SK-N-SH treated with all-trans-retinoic acid at 6 μM for 48 hours (cell line): ENCODE measurements at regions not wholly inside any gene's neighbourhood (a gene's known extent, or its start where the extent isn't known, plus 50 kb on each side); places are given as distances from the start of the nearest gene placed in this dataset.

Experiments used
- ATAC-seq: fragments of 200-7000 bp; cut with Tn5 transposase; 3 replicates; pipeline ENCODE4 v1.9.1; 2020; ENCODE audit warnings: mild to moderate bottlenecking, moderate library complexity
- ARNTL ChIP-seq: fragments of 450-650 bp; formaldehyde crosslinking; IDR thresholded peaks from 2 replicates; pipeline ENCODE4 v1.5.0; 2020; ENCODE audit warnings: low read depth, mild to moderate bottlenecking, moderate library complexity, borderline replicate concordance
- BACH2 ChIP-seq: fragments of 250-450 bp; sonication (Bioruptor Pico); IDR thresholded peaks from 2 replicates; pipeline ENCODE4 v1.9.0; 2021; ENCODE audit warnings: mild to moderate bottlenecking, borderline replicate concordance
- CSDC2 ChIP-seq: fragments of 250-450 bp; sonication (Bioruptor Pico); IDR thresholded peaks from 2 replicates; pipeline ENCODE4 v1.5.0; 2020; ENCODE audit warnings: mild to moderate bottlenecking, moderate library complexity
- CSRNP3 ChIP-seq: fragments of 250-450 bp; sonication (Bioruptor Pico); IDR thresholded peaks from 2 replicates; pipeline ENCODE4 v1.5.1; 2021; ENCODE audit warnings: mild to moderate bottlenecking, moderate library complexity
- ESRRG ChIP-seq: fragments of 250-450 bp; sonication (Bioruptor Pico); IDR thresholded peaks from 2 replicates; pipeline ENCODE4 v1.6.1; 2021; ENCODE audit warnings: mild to moderate bottlenecking
- GLIS3 ChIP-seq: fragments of 250-450 bp; sonication (Bioruptor Pico); IDR thresholded peaks from 2 replicates; pipeline ENCODE4 v1.5.0; 2020; ENCODE audit warnings: mild to moderate bottlenecking, moderate library complexity
- ISL1 ChIP-seq: fragments of 250-450 bp; sonication (Bioruptor Pico); IDR thresholded peaks from 2 replicates; pipeline ENCODE4 v2.1.2; 2022; ENCODE audit warnings: mild to moderate bottlenecking, moderate library complexity
- PATZ1 ChIP-seq: fragments of 250-450 bp; sonication (Bioruptor Pico); IDR thresholded peaks from 2 replicates; pipeline ENCODE4 v1.8.0; 2020; ENCODE audit warnings: mild to moderate bottlenecking, moderate library complexity, borderline replicate concordance
- POU6F1 ChIP-seq: fragments of 250-450 bp; sonication (Bioruptor Pico); IDR thresholded peaks from 2 replicates; pipeline ENCODE4 v1.8.0; 2021; ENCODE audit warnings: low read depth, mild to moderate bottlenecking, moderate library complexity, borderline replicate concordance
- PPARA ChIP-seq: fragments of 250-450 bp; sonication (Bioruptor Pico); IDR thresholded peaks from 2 replicates; pipeline ENCODE4 v1.5.0; 2020; ENCODE audit warnings: mild to moderate bottlenecking, borderline replicate concordance
- RARB ChIP-seq: fragments of 250-450 bp; sonication (Bioruptor Pico); IDR thresholded peaks from 2 replicates; pipeline ENCODE4 v1.8.0; 2021; ENCODE audit warnings: mild to moderate bottlenecking, moderate library complexity
- SNAI2 ChIP-seq: fragments of 250-450 bp; sonication (Bioruptor Pico); IDR thresholded peaks from 2 replicates; pipeline ENCODE4 v1.5.0; 2020; ENCODE audit warnings: mild to moderate bottlenecking, moderate library complexity
- TCF4 ChIP-seq: fragments of 250-450 bp; sonication (Bioruptor Pico); IDR thresholded peaks from 2 replicates; pipeline ENCODE4 v1.8.0; 2021; ENCODE audit warnings: mild to moderate bottlenecking, moderate library complexity, borderline replicate concordance
- TOX ChIP-seq: fragments of 250-450 bp; sonication (Bioruptor Pico); IDR thresholded peaks from 2 replicates; pipeline ENCODE4 v1.8.0; 2021; ENCODE audit warnings: mild to moderate bottlenecking, moderate library complexity, borderline replicate concordance
- TSHZ2 ChIP-seq: fragments of 250-450 bp; sonication (Bioruptor Pico); IDR thresholded peaks from 2 replicates; pipeline ENCODE4 v1.5.0; 2020; ENCODE audit warnings: mild to moderate bottlenecking, moderate library complexity
- ZC3H10 ChIP-seq: fragments of 250-450 bp; sonication (Bioruptor Pico); IDR thresholded peaks from 2 replicates; pipeline ENCODE4 v1.5.1; 2021; ENCODE audit warnings: mild to moderate bottlenecking, moderate library complexity
- ZFP3 ChIP-seq: fragments of 250-450 bp; sonication (Bioruptor Pico); IDR thresholded peaks from 2 replicates; pipeline ENCODE4 v1.5.0; 2020; ENCODE audit warnings: mild to moderate bottlenecking, moderate library complexity
- ZFP30 ChIP-seq: fragments of 450-650 bp; formaldehyde crosslinking; IDR thresholded peaks from 2 replicates; pipeline ENCODE4 v1.5.0; 2022; ENCODE audit warnings: mild to moderate bottlenecking, moderate library complexity
- ZNF565 ChIP-seq: fragments of 450-650 bp; formaldehyde crosslinking; conservative IDR thresholded peaks from 2 replicates; pipeline ENCODE4 v1.5.0; 2020; ENCODE audit warnings: low read depth, mild to moderate bottlenecking, moderate library complexity
- ZNF70 ChIP-seq: fragments of 450-650 bp; formaldehyde crosslinking; IDR thresholded peaks from 2 replicates; pipeline ENCODE4 v1.5.0; 2020; ENCODE audit warnings: mild to moderate bottlenecking, moderate library complexity
- ZNF8 ChIP-seq: fragments of 450-650 bp; formaldehyde crosslinking; IDR thresholded peaks from 2 replicates; pipeline ENCODE4 v1.5.0; 2020; ENCODE audit warnings: mild to moderate bottlenecking, moderate library complexity

GRCh38 chr12:114123108-114123507, 157.0 kb upstream of the RBM19 start:
- no peak for TF ChIP-seq TOX
- TF ChIP-seq PATZ1 (CRISPR knock-in tag): no peak
- TF ChIP-seq ISL1 (CRISPR knock-in tag): no peak
- TF ChIP-seq ZNF70 (CRISPR knock-in tag): no peak
- TF ChIP-seq POU6F1 (CRISPR knock-in tag): no peak
- no peak for TF ChIP-seq ESRRG (CRISPR knock-in tag)
- no peak for TF ChIP-seq ZNF8 (CRISPR knock-in tag)
- ATAC-seq: no peak

- ATAC-seq: no peak
- no peak for TF ChIP-seq ISL1 (CRISPR knock-in tag)
- TF ChIP-seq CSDC2 (CRISPR knock-in tag): no peak
These were observed 155.9 kb upstream of the RBM19 start for GRCh38 chr12:114122016-114122415.

GRCh38 chr12:114119316-114119715, 153.2 kb upstream of the RBM19 start:
- TF ChIP-seq ARNTL (no peak), TCF4 (CRISPR knock-in tag) (no peak), ZC3H10 (CRISPR knock-in tag) (no peak), TSHZ2 (CRISPR knock-in tag) (no peak), GLIS3 (CRISPR knock-in tag) (no peak), CSDC2 (CRISPR knock-in tag) (no peak), ISL1 (CRISPR knock-in tag) (no peak), BACH2 (CRISPR knock-in tag) (no peak), ZNF565 (no peak), ZFP3 (CRISPR knock-in tag) (no peak)
- no peak for ATAC-seq

GRCh38 chr12:114096461-114096860, 130.3 kb upstream of the RBM19 start:
- ATAC-seq: no peak
- TF ChIP-seq SNAI2 (no peak), RARB (CRISPR knock-in tag) (no peak)

GRCh38 chr12:114093520-114093919, 127.4 kb upstream of the RBM19 start:
- TF ChIP-seq BACH2 (CRISPR knock-in tag) (no peak), GLIS3 (CRISPR knock-in tag) (no peak), ZNF8 (CRISPR knock-in tag) (no peak), CSRNP3 (CRISPR knock-in tag) (no peak), TSHZ2 (CRISPR knock-in tag) (no peak), PPARA (CRISPR knock-in tag) (no peak), ZFP30 (CRISPR knock-in tag) (no peak), TOX (no peak), ESRRG (CRISPR knock-in tag) (no peak), CSDC2 (CRISPR knock-in tag) (no peak)
- ATAC-seq: no peak
